Osteocyte (in vitro differentiated cells): ENCODE measurements at regions not wholly inside any gene's neighbourhood (a gene's known extent, or its start where the extent isn't known, plus 50 kb on each side); places are given as distances from the start of the nearest gene placed in this dataset.

Experiments
- DNase-seq: peaks from one replicate; pipeline ENCODE4 v3.0.0; 2021; ENCODE audit warnings: mixed read lengths; ENCODE audit not compliant: unreplicated experiment; ENCODE audit errors: extremely low spot score
- H3K27ac Mint-ChIP-seq: one replicate; pipeline ENCODE4 v1.8.0; 2021; ENCODE audit warnings: mild to moderate bottlenecking, mixed read lengths; ENCODE audit not compliant: unreplicated experiment
- H3K27me3 Mint-ChIP-seq: one replicate; pipeline ENCODE4 v1.8.0; 2021; ENCODE audit warnings: mixed read lengths; ENCODE audit not compliant: unreplicated experiment
- H3K36me3 Mint-ChIP-seq: one replicate; pipeline ENCODE4 v1.8.0; 2021; ENCODE audit warnings: mixed read lengths; ENCODE audit not compliant: unreplicated experiment
- H3K4me1 Mint-ChIP-seq: one replicate; pipeline ENCODE4 v1.8.0; 2021; ENCODE audit warnings: mixed read lengths; ENCODE audit not compliant: unreplicated experiment
- H3K4me3 Mint-ChIP-seq: one replicate; pipeline ENCODE4 v1.8.0; 2021; ENCODE audit warnings: mild to moderate bottlenecking, moderate library complexity, mixed read lengths; ENCODE audit not compliant: unreplicated experiment
- H3K9me3 Mint-ChIP-seq: one replicate; pipeline ENCODE4 v1.8.0; 2021; ENCODE audit warnings: mixed read lengths; ENCODE audit not compliant: unreplicated experiment
- CTCF ChIP-seq: fragments of 200-600 bp; sonication (generic); IDR thresholded peaks from 2 replicates; pipeline ENCODE4 v1.5.0; 2021; ENCODE audit warnings: antibody characterized with exemption, mild to moderate bottlenecking, moderate library complexity

- H3K9me3 Mint-ChIP-seq = peaks cover 8% of the 10 kb centered on the region
- no peaks in the 10 kb centered on the region for H3K27me3 Mint-ChIP-seq
- peaks cover 7% of the 10 kb centered on the region for H3K36me3 Mint-ChIP-seq
- peak; percentile 42 for DNase-seq
- H3K4me3 Mint-ChIP-seq = no peak overlapping the region
- no peak for TF ChIP-seq CTCF
- peaks cover 11% of the 10 kb centered on the region for H3K4me1 Mint-ChIP-seq
- H3K27ac Mint-ChIP-seq = no peak overlapping the region
These were observed 1462.4 kb downstream of the UQCRFS1 start for GRCh38 chr19:27750391-27751043.

GRCh38 chr19:27748551-27749152, 1464.3 kb downstream of the UQCRFS1 start:
- no peak for DNase-seq
- Mint-ChIP-seq H3K4me1 (peaks cover 11% of the 10 kb centered on the region), H3K27me3 (no peaks in the 10 kb centered on the region), H3K4me3 (no peak overlapping the region), H3K36me3 (peaks cover 23% of the 10 kb centered on the region), H3K27ac (no peak overlapping the region), H3K9me3 (peaks cover 8% of the 10 kb centered on the region)
- TF ChIP-seq CTCF = no peak

GRCh38 chr19:27746691-27747380, 1466.1 kb downstream of the UQCRFS1 start:
- no peaks in the 10 kb centered on the region for H3K27me3 Mint-ChIP-seq
- no peak overlapping the region for H3K4me3 Mint-ChIP-seq
- peak; percentile 67 for DNase-seq
- peaks cover 7% of the 10 kb centered on the region for H3K9me3 Mint-ChIP-seq
- peaks cover 11% of the 10 kb centered on the region for H3K4me1 Mint-ChIP-seq
- H3K36me3 Mint-ChIP-seq = peaks cover 35% of the 10 kb centered on the region
- TF ChIP-seq CTCF = peak; percentile 26
- H3K27ac Mint-ChIP-seq = no peak overlapping the region

- Mint-ChIP-seq H3K4me3 (no peak overlapping the region), H3K36me3 (peaks cover 39% of the 10 kb centered on the region), H3K4me1 (peaks cover 11% of the 10 kb centered on the region), H3K9me3 (peaks cover 7% of the 10 kb centered on the region), H3K27ac (no peak overlapping the region), H3K27me3 (no peaks in the 10 kb centered on the region)
- no peak for TF ChIP-seq CTCF
- peak; percentile 59 for DNase-seq
These were observed 1466.9 kb downstream of the UQCRFS1 start for GRCh38 chr19:27745978-27746542.
